ENCODE measurements at regions not wholly inside any gene's neighbourhood (a gene's known extent, or its start where the extent isn't known, plus 50 kb on each side); places are given as distances from the start of the nearest gene placed in this dataset.

GRCh38 chr13:73687087-73687486, 447.1 kb downstream of the KLF12 start:
- in situ Hi-C loops (cut with HindIII; ENCODE audit: low sequenced_read_pairs), result no loop called here

GRCh38 chr13:73684750-73685149, 449.5 kb downstream of the KLF12 start:
- in situ Hi-C loops (cut with HindIII; ENCODE audit: low sequenced_read_pairs), result no loop called here

- in situ Hi-C loops (cut with HindIII; ENCODE audit: low sequenced_read_pairs), result no loop called here
Observed at GRCh38 chr13:73684286-73684685, 449.9 kb downstream of the KLF12 start.

GRCh38 chr13:73683746-73684145, 450.5 kb downstream of the KLF12 start:
- in situ Hi-C loops (cut with HindIII; ENCODE audit: low sequenced_read_pairs), result no loop called here

- in situ Hi-C loops (cut with HindIII; ENCODE audit: low sequenced_read_pairs), result no loop called here
Observed at GRCh38 chr13:73681779-73682178, 452.4 kb downstream of the KLF12 start.

GRCh38 chr13:73681015-73681414, 453.2 kb downstream of the KLF12 start:
- in situ Hi-C loops (cut with HindIII; ENCODE audit: low sequenced_read_pairs), result no loop called here

GRCh38 chr13:73677048-73677601, 457.1 kb downstream of the KLF12 start:
- in situ Hi-C loops (cut with HindIII; ENCODE audit: low sequenced_read_pairs), result no loop called here

- in situ Hi-C loops (cut with HindIII; ENCODE audit: low sequenced_read_pairs), result no loop called here
Observed at GRCh38 chr13:73676550-73677047, 457.6 kb downstream of the KLF12 start.

GRCh38 chr13:73675821-73676220, 458.4 kb downstream of the KLF12 start:
- in situ Hi-C loops (cut with HindIII; ENCODE audit: low sequenced_read_pairs), result no loop called here

GRCh38 chr13:73674570-73674969, 459.6 kb downstream of the KLF12 start:
- in situ Hi-C loops (cut with HindIII; ENCODE audit: low sequenced_read_pairs), result no loop called here

- in situ Hi-C loops (cut with HindIII; ENCODE audit: low sequenced_read_pairs), result no loop called here
Observed at GRCh38 chr13:73673931-73674330, 460.3 kb downstream of the KLF12 start.

GRCh38 chr13:73672492-73672891, 461.7 kb downstream of the KLF12 start:
- in situ Hi-C loops (cut with HindIII; ENCODE audit: low sequenced_read_pairs), result no loop called here

GRCh38 chr13:73671732-73672131, 462.5 kb downstream of the KLF12 start:
- in situ Hi-C loops (cut with HindIII; ENCODE audit: low sequenced_read_pairs), result no loop called here

- in situ Hi-C loops (cut with HindIII; ENCODE audit: low sequenced_read_pairs), result no loop called here
Observed at GRCh38 chr13:73671011-73671410, 463.2 kb downstream of the KLF12 start.

- in situ Hi-C loops (cut with HindIII; ENCODE audit: low sequenced_read_pairs), result no loop called here
Observed at GRCh38 chr13:73667756-73668155, 466.4 kb downstream of the KLF12 start.

GRCh38 chr13:73665261-73665660, 468.9 kb downstream of the KLF12 start:
- in situ Hi-C loops (cut with HindIII; ENCODE audit: low sequenced_read_pairs), result no loop called here

- in situ Hi-C loops (cut with HindIII; ENCODE audit: low sequenced_read_pairs), result no loop called here
Observed at GRCh38 chr13:73664851-73665250, 469.4 kb downstream of the KLF12 start.

- in situ Hi-C loops (cut with HindIII; ENCODE audit: low sequenced_read_pairs), result no loop called here
Observed at GRCh38 chr13:73662833-73663232, 471.4 kb downstream of the KLF12 start.

GRCh38 chr13:73661687-73662425, 472.3 kb downstream of the KLF12 start:
- in situ Hi-C loops (cut with HindIII; ENCODE audit: low sequenced_read_pairs), result no loop called here

GRCh38 chr13:73661066-73661465, 473.1 kb downstream of the KLF12 start:
- in situ Hi-C loops (cut with HindIII; ENCODE audit: low sequenced_read_pairs), result no loop called here

- in situ Hi-C loops (cut with HindIII; ENCODE audit: low sequenced_read_pairs), result no loop called here
Observed at GRCh38 chr13:73658639-73659038, 475.6 kb downstream of the KLF12 start.

- in situ Hi-C loops (cut with HindIII; ENCODE audit: low sequenced_read_pairs), result no loop called here
Observed at GRCh38 chr13:73657821-73658540, 476.2 kb downstream of the KLF12 start.
